ENCODE measurements at regions not wholly inside any gene's neighbourhood (a gene's known extent, or its start where the extent isn't known, plus 50 kb on each side); places are given as distances from the start of the nearest gene placed in this dataset.

DNA sequence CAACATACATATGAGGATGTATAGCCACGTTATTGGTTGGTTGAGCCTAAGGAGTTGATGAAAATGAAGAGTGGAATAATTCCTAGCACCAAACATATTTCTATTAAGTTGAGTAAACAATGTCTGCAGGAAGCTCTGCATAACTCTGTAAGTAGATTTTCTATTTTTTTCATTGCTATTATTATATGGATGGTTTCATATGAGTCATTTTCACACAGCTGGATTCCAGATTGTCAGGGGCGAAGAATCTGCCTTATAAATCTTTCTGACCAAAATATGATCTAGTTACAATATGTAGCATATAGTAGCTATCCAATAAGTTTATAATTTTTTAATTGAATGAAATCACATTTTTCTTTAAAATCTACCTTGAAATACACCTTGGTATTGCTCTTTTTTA is 468.0 kb upstream of the PKDCC start:
- no peak for DNase-seq (ENCODE audit: low read depth)

DNA sequence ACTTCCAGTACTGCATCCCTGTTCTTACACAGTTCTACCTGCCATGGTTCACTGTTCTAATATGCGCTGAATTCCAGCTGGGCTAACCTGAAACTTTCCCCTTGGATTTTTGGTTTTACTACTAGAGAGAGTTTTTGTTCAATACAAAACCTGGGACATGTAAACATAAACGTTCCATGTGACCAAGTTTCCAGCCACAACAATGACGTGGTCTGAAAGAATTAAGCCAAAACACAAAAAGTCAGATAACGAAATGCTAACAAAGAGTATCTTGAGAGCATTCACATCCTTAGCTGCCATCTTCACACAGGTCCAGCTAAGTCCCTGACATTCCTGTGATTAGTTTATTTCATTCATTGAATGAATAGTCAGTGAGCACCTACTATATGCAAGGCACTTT is 467.0 kb upstream of the PKDCC start:
- no peak for DNase-seq (ENCODE audit: low read depth)

DNA sequence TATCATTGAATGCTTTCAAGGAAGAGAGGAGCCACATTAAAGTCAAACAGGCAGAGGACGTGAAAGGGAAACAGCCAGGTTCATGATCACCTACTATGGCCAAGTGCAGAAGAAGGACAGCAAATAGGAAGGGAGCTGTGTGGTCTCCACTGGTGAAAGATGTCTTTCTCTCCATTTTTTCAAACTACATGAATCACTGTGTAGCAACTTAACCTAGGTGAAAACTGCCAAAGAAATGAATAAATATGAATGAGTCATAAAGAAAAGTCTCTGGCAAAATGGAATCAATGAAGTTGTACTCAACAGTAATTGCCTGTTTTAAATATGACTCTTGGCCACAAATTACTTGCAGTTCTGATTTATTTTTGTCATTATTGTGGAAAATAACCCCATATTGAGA is 452.6 kb upstream of the PKDCC start:
- no peak for DNase-seq (ENCODE audit: low read depth)

DNA sequence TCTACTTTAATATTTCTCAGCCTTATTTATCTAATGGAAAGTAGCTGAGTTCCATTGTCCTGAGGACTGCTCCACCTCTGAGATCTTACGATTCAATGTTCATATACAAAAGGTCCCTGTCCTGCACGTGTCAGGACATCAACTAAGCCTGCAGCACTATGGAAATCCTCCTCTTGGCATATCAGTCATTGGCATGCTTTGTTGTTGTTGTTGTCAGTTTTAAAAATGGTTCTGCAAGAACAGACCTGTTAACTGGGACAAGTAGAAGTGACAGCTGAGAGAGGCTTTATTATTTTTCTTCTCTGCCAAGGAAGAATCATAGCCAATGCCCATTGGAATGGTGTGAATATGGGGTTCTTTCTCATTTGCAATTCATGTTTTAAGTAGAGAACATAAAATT is 450.1 kb upstream of the PKDCC start:
- no peak for DNase-seq (ENCODE audit: low read depth)

DNA sequence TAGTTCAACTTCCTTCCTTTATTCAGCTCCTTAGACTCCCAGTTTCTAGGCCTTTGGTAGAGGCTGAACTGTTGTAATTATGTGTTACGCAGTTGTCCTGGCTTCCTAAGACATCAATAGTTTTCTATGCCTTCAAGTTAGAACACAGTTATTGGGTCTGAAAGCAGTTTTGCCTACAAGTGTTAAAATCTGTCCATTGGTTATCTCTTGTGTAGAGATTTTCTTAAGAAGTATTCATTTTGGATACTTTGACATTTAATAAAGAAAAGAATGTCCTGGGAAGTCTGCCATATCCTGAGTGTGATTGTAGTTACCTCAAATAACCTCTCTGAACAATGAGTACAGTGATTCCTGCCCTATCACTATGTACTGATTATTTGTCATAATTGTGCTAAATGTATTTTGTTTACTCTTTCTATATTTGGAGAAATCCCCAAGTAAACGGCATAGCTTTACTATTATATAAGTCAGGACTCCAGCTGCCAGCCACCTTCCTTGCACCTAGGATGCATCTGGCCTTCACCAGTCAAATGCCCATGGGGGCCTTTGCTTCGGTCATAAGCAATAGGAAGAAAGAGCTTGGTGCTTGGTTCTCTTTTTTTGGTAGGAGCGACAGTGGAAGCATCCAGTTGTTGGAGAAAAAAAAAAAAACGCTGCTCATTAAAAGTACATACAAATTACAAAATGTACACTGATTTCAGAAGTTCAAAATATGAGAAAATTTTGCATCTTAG is 449.5 kb upstream of the PKDCC start:
- no peak for DNase-seq (ENCODE audit: low read depth)

DNA sequence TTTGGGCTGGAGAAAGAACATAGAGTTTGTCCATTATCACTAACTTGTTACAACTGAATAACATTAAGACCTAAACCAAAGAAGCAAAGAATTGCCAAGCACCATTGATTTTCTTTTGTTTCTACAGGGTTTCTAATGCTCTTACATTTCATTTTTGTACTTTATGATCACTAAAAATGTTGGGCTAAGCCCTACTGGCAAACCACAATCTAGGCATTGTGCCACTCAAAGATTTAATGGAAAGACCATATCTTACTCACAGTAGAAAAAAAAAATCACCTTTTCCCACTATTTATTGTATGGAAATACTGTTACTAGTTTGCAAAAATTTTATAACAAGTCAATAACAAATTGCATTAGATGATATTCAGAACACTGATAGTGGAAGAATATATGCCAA is 447.4 kb upstream of the PKDCC start:
- DNase-seq (ENCODE audit: low read depth) = no peak

DNA sequence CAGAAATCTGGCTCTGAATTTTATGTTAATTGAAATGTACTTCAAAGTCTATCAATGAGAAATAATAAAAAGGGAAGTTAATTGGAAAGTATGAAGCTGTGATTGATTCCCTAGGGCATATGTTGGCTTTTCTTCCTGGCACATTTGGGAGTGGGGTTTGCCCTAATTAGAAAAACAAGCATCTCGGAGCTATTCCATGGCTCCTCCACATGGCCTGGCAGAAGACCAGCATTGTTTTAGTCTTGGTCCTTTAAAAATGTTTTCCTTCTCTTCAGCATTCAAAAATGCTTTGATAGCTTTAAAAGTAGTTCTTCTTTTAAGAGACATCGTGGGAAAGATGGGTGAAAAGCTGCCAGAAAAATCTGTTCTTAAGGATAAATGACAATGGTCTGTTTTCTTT is 445.5 kb upstream of the PKDCC start:
- DNase-seq (ENCODE audit: low read depth) = no peak

DNA sequence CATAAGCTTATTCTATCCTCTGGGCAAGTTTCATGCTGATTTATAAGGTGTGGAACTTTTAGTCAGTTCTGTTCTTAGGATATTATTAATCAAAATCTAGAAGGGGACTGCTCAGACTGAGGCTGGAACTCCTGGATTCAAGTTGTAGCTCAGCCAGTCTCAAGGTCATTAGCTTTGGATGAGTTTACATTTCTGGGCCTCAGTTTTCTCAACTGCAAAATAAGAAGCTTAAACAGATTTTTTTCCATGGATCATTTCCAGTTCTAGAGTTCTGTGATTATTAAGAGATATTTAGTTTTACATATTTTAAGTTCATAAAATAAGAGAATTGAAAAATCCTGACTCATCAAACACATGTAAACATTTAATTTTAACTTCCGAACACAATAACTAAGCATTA is 442.5 kb upstream of the PKDCC start:
- DNase-seq (ENCODE audit: low read depth) = no peak

DNA sequence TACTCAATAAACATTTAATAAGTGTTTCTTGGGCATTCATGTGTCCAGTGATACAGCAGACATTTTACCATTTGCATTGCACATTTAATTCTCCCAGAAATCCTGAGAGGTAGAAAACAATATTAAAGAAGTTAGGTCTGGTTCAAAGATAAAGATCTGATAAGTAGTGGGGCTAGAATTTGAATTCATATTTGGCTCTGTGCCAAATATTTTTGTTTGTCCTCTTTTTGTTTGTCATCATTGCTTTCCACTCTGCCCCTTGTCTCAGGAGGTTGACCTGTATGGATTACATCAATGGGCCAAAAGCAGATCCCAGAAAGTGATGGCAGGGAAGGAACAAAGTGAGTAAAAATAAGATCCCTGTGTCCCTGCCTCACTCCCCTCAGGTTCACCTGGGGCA is 441.9 kb upstream of the PKDCC start:
- DNase-seq (ENCODE audit: low read depth) = no peak

DNA sequence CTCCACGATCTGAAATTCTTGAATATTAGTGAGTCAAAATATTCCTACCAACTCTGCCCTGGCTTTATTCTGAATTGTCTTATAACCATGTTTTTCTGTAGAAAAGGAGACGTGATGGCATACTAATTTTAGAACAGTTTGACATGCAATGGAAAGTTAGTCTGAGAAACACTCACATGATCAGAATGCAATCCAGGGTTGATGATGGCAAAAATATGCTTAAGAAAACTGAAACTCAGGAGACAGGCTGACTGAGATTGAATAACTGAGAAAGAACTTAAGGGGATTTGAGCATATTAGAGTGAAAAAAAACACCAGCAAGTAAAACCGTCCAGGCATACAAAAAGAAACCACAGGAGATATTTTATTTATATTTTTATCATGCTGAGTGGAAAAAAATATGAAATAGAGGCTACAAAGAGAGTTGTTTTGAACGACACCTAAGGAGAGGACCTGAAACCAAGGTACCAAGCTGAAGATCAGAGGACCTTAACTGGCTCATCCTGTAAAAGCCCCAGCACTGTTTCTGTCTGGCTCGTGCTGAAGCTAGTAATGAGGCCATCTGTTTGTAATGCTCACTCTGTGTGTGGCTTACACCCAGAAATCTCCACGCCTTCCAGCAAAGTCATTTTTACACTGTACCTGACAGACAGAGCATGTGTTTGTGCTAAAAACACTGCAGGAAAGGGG is 437.2 kb upstream of the PKDCC start:
- DNase-seq (ENCODE audit: low read depth) = no peak

DNA sequence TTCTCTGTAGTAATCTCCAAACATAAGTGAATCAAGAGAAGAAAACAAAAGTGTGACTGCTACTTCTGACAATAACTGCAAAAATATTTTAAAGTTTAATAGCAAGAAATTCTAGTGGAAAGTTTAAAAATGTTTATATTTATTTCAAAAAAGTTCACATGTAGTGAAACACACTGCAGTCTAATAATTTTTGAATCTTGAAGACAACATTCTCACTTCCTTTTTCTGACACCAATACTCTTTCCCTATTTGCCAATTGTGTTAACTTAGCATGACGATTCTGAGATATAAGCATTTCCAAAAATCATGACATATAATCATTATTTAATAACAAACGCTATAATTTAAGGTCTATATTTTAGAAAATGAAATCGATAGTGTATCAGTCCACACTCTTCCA is 429.1 kb upstream of the PKDCC start:
- no peak for DNase-seq (ENCODE audit: low read depth)

DNA sequence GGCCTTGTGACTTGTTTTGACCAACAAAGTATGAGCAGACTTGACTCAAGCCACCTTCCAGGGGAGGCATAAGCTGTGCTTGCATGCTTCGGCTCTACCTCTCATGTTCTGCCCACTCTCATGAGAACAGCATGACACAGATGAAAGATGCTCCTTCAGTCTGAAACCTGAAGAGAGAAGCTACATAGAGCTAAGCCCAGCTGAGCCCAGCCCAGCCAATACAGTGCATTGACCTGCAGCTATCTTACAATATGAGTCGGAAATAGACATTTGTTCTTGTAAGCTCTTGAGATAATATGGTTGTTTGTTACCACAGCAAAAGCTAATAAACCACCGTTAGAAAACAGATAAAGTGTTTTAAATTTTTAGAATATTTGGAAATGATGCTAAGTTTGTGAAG is 426.7 kb upstream of the PKDCC start:
- no peak for DNase-seq (ENCODE audit: low read depth)

DNA sequence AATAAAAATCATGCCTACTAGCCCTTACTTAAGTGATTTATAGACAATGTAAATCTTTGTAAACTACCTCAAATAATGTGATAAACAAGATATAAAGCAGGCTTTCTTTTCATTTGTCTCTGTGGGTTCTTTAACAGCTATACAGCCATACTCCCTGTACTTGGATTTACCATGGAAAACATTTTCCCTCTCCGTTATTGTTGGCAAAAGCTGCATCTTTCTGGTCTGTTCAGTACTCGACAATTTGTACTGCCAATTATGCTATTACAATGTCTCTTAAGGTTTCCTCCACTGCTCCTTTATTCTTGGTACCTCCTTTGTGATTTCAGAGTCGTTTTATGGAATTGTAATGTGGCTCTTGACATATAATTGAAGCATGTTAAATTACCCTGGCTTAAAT is 426.3 kb upstream of the PKDCC start:
- no peak for DNase-seq (ENCODE audit: low read depth)

DNA sequence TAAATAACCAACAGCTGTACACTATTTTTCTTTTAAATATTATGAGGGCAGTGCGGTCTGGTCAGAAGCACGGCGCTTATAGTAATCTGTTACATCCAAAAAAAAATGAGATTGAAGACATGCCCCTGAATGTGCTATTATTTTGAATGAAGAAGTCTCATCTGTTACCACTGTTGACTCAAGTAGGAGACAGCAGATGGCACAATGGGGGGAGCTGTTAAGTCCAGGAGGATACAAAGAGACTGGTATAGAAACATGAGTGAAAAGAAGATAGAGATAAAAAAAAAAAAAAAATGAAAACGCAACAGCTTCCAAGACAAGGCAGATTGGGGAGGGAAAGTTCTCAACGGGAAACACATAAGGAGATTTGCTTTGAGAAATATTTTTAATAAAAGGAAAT is 425.5 kb upstream of the PKDCC start:
- DNase-seq (ENCODE audit: low read depth) = no peak

DNA sequence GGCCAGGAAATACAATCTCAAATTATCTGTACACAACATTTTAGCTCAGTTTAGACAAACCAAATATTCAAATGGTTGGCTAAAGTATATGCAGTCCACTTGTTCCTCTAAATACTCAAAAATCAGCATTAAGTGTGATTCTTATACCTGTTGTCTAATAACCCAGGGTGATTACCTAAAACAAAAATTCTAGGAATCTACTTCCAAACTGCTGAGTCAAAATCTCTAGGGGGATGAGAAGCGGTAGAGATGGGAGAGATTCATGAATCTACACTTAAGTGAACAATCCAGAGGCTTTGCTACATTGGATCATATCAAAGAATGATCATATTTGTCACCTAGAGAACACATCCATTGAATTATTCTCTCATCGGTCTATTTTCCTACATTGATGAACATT is 420.9 kb upstream of the PKDCC start:
- DNase-seq (ENCODE audit: low read depth) = no peak

DNA sequence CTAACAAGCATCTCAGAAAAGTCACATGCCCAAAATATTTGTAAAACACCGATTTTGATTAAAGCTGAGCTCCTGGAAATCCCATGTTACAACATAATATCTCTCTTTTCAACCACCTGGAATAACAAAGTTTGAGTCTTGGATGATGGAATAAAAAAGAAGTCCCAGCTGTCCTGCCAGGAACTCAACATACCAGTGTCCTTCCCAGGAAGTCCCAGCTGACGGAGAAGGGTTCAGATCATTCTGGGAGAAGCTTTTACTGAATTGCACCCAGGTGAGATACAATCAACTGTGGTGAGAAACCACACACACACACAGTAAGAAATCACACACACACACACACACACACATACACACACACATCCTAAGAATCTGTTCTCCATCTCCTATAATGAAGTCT is 413.1 kb upstream of the PKDCC start:
- no peak for DNase-seq (ENCODE audit: low read depth)

DNA sequence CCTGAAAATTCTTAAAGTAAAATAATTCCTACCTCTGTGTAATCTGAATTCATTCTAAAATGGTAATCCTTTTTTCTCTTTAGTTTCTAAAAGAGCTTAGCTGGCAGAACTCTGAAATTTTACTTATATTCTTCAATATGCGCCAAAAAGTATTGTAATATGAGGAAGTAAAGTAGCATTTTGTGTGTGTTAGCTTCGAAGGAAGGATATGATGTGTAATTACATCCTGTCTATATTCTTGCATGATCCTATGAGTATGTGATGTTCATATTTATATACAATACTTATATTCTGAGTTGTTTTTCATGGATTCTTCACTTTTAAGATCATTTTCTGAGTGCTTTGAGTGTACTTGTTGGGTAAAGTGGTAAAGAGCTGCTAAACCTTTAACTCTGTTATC is 402.9 kb upstream of the PKDCC start:
- no peak for DNase-seq (ENCODE audit: low read depth)

DNA sequence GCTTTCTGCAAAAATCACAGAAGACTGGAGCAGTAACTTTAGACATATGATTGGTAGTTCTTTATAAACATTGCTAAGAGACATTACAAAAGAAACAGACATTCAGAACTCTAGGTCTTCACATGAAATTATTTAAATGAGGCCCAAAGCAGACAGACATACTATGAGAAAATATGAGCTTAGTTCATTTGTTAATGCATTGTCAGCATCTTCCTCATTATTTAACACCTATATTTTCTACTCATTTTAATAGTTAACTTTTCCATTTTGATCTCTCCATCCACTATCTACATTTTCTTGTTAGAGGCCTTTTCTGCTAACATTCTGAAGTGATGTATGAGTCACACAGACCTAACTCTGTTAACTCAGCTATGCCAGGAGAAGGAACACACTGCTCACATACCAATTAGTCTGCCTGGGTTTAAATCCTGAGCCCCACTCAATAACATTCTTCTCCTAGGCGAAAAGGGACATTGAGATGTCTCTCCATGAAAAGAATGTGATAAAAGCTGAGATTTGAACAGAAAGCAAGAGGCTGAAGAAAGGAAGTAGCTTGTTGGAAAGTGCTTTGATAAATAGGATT is 400.3 kb upstream of the PKDCC start:
- peak; percentile 1 for DNase-seq (ENCODE audit: low read depth)

DNA sequence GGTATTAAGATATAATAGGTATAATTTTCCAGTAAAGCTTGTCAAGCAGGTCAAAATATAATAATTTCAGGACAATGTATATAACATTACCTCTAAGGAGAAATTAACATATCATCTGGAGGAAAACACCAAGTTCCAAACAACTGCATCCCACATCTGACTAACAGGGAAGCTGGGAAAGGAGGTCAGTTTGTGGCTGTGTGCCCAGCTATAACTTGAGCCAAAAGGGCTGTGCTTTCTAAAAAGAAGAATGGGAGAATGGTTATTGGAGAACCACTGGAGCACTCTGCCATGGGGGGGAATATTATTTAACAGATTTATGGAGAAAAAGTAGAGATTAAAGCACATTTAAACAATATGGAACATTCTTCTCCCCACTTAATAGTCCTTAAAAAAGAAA is 390.6 kb upstream of the PKDCC start:
- DNase-seq (ENCODE audit: low read depth) = no peak

DNA sequence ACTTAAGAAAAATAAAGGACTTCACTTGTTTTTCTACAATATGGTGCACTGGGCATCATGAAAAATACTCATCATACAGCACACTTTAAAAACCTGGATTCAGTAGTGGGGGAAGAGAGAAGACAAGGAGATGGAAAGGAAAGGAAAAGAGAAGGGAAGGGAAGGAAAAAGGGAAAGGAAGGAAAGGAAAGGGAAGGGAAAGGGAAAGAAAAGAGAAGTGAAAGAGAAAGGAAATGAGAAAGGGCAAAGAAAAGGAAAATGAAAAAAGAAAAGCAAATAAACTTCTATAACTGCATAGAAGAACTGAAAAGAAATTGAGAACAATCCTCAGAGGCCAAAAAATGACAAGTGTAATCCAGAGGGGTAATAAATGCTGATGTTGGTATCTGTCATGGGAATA is 388.1 kb upstream of the PKDCC start:
- no peak for DNase-seq (ENCODE audit: low read depth)

DNA sequence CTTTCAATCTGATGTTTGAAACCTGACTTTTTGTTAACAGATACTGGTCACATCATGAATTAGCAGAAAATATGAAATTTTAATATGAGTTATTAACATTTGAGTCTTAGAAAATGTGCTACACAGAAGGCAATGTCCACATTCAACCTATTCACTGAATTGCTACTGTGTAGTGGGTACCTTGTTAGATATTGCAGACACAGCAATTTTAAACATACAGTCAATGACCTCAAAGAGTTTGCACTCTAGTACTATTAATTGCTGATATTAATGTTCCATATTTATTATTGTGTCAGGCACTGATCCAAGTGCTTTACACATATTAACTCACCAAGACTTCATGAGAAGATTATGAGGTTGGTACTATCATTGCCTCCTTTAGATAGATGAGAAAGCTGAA is 385.4 kb upstream of the PKDCC start:
- DNase-seq (ENCODE audit: low read depth) = no peak

DNA sequence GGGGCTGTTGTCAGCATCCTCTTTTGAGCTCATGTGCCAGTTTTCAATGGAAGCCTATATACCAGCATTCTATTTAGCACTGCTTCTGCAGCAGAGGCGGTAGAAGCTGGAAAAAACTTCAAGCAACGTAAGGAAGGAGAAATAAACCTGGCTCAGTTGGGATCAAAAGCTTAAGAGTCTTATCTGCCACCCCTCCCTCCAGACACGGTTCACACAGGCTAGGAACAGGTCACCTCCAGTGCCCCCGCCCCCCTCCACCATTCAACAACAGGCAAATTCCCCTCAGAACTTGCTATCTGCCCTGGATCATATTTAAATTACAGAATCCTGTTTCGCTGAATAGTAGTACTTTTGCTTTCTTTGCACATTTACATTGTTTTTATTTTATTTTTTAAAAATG is 384.8 kb upstream of the PKDCC start:
- DNase-seq (ENCODE audit: low read depth) = no peak

DNA sequence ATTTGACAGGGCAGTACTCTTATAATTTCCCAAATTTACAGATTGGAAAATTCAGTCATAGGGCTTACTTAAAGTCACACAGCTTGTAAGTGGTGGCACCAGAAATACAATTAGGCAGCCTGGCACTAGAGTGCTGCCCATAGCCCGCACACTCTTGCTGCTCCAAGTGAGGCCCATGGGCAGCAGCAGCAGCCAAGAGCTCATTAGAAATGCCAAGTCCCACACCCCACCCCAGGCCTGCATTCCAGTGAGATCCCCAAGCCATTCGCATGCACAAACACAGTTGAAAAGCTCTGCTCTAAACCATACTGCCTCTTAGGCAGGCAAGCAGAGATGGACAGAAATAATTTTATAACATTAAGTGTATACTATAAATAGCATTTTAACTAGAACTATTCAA is 379.3 kb upstream of the PKDCC start:
- no peak for DNase-seq (ENCODE audit: low read depth)

DNA sequence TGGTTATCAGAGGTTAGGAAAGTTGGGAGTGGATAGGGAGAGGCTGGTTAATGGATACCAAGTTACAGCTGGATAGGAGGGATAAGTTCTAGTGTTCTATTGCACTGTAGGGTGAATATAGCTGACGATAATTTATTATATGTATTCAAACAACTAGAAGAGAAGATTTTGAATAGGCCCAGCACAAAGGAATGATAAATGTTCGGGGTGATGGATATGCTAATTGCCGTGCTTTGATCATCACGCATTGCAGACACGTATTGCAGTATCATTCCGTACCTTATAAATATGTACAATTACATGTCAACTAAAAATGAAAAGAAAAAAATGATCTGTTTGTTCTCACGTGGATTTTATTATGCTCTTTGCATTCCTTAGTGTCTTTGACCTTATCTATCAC is 369.2 kb upstream of the PKDCC start:
- no peak for DNase-seq (ENCODE audit: low read depth)

All from renal cortical epithelial cell (primary cell).